ENCODE measurements at regions not wholly inside any gene's neighbourhood (a gene's known extent, or its start where the extent isn't known, plus 50 kb on each side); places are given as distances from the start of the nearest gene placed in this dataset.

DNA sequence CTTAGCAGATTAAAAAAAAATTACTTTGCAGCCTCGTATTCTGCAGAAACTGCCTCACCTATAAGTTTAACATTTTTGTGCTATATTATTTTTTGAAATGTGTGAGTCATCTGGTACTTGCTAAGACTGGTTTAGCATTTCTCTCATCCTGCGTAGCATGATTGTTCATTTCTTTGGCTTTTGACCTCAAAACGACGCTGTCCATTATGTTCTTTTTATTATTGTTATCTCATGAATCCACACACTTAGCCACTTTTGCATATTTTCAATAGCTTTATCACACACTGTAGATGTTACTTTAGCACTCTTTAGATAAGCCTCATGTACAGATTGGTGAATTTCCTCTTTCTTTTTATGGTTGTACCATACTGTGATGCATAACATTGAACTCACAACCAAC is 1004.9 kb upstream of the NCAM2 start:
- Histone ChIP-seq H3K9me3 (no peaks in the 10 kb centered on the region), H3K4me1 (no peaks in the 10 kb centered on the region), H3K27ac (no peak overlapping the region), H3K36me3 (no peaks in the 10 kb centered on the region), H3K4me3 (no peak overlapping the region), H3K27me3 (no peaks in the 10 kb centered on the region)
- intact Hi-C loops (cut with DNase I): no loop called here
- TF ChIP-seq, protein P1, sequence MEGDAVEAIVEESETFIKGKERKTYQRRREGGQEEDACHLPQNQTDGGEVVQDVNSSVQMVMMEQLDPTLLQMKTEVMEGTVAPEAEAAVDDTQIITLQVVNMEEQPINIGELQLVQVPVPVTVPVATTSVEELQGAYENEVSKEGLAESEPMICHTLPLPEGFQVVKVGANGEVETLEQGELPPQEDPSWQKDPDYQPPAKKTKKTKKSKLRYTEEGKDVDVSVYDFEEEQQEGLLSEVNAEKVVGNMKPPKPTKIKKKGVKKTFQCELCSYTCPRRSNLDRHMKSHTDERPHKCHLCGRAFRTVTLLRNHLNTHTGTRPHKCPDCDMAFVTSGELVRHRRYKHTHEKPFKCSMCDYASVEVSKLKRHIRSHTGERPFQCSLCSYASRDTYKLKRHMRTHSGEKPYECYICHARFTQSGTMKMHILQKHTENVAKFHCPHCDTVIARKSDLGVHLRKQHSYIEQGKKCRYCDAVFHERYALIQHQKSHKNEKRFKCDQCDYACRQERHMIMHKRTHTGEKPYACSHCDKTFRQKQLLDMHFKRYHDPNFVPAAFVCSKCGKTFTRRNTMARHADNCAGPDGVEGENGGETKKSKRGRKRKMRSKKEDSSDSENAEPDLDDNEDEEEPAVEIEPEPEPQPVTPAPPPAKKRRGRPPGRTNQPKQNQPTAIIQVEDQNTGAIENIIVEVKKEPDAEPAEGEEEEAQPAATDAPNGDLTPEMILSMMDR (IDR thresholded peaks at IDR 0.05): no peak
- TF ChIP-seq POLR2A (IDR thresholded peaks at IDR 0.05) (no peak), EP300 (IDR thresholded peaks at IDR 0.05) (no peak), POLR2AphosphoS5 (IDR thresholded peaks at IDR 0.05) (no peak)
- DNase-seq: no peak
- 71 to 82% methylated on average over 4 of the region's 4 CpGs for WGBS, 2 donors

DNA sequence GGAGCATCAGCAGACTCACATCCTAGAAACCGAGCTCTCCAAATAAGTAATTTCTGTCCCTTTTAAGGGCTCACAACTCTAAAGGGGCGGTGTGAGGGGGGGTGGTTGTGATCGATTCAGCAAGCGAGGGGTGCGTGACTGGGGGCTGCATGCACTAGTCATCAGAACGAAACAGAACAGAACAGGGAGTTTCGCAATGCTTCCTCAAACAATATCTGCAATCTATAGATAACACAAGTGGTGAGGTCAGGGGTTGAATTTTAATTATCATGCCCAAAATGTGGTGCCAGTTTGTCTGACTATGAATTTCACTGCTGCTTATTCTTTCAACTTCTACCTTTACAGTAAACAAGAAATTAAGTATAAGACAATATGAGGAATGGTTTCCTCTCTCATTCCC is 1003.0 kb upstream of the NCAM2 start:
- no peak for DNase-seq
- Histone ChIP-seq H3K36me3 (no peaks in the 10 kb centered on the region), H3K27me3 (no peaks in the 10 kb centered on the region), H3K4me3 (no peak overlapping the region), H3K9me3 (no peaks in the 10 kb centered on the region), H3K4me1 (no peaks in the 10 kb centered on the region), H3K27ac (no peak overlapping the region)
- TF ChIP-seq POLR2AphosphoS5 (IDR thresholded peaks at IDR 0.05) (no peak), POLR2A (IDR thresholded peaks at IDR 0.05) (no peak)
- TF ChIP-seq, protein P1 (IDR thresholded peaks at IDR 0.05): no peak
- intact Hi-C loops (cut with DNase I): no loop called here
- WGBS, 2 donors: 55 to 69% methylated on average over 7 of the region's 7 CpGs

DNA sequence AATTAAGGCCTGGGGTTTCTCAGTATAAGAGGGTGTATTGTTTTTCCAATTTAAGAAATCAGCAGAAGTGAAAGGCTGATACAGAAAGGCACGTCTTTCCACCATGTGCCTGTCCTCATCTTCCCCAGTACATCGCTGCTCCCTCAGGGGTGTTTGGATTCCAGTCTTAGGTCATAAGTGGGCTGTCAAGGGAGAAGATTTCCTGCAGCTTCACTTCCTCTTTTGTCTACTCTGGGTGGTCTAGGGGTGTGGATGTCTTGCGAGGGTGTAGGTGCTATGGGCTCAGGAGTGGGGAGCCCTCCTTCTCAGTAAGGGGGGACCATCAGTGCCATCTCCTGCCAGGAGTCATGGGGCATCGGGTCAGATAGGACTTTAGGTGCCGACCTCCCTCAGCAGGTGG is 999.8 kb upstream of the NCAM2 start:
- no peak overlapping the region for H3K4me3 ChIP-seq
- 82 to 93% methylated on average over 5 of the region's 5 CpGs for WGBS, 2 donors
- no peaks in the 10 kb centered on the region for H3K4me1 ChIP-seq
- intact Hi-C loops (cut with DNase I): no loop called here
- H3K36me3 ChIP-seq: no peaks in the 10 kb centered on the region
- H3K9me3 ChIP-seq: no peaks in the 10 kb centered on the region
- H3K27me3 ChIP-seq: no peaks in the 10 kb centered on the region
- H3K27ac ChIP-seq: no peak overlapping the region
- no peak for TF ChIP-seq EP300 (IDR thresholded peaks at IDR 0.05)
- DNase-seq: no peak

DNA sequence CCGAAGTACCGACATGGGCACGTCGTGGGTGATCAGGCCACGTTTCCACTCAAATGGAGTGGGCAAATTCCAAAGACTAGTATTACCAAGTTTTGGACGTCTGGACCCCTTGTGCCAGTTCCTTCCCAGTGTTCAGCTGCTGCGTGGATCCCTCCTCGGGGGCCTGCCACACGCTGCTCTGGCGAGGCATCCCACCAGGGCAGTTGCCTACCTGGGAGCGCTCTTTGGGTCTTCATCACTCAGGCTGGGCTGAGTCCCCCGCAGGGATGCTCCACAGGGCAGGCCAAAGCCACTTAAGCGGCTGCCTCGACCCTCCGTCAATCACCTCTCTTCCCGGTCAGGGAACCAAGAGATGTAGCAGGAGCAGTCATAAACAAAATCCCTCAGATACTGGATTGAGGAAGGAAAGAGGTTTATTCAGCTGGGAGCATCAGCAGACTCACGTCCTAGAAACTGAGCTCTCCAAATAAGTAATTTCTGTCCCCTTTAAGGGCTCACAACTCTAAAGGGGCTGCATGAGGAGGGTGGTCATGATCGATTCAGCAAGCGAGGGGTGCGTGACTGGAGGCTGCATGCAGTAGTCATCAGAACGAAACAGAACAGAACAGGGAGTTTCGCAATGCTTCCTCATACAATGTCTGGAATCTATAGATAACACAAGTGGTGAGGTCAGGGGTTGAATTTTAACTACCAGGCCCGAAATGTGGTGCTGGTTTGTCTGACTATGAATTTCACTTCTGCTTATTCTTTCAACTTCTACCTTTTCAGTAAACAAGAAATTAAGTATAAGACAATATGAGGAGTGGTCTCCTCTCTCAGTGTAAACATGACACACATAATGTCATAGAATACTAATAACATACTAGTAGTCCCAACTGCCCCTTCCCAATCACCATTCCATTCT is 998.6 kb upstream of the NCAM2 start:
- no peak overlapping the region for H3K4me3 ChIP-seq
- WGBS, 2 donors: 85 to 86% methylated on average over 23 of the region's 23 CpGs
- intact Hi-C loops (cut with DNase I): no loop called here
- H3K27me3 ChIP-seq: no peaks in the 10 kb centered on the region
- H3K27ac ChIP-seq: no peak overlapping the region
- TF ChIP-seq, protein P1 (IDR thresholded peaks at IDR 0.05): no peak
- TF ChIP-seq EP300 (IDR thresholded peaks at IDR 0.05) (no peak), POLR2AphosphoS5 (IDR thresholded peaks at IDR 0.05) (no peak), POLR2A (IDR thresholded peaks at IDR 0.05) (no peak)
- H3K9me3 ChIP-seq: no peaks in the 10 kb centered on the region
- no peaks in the 10 kb centered on the region for H3K4me1 ChIP-seq
- DNase-seq: no peak
- no peaks in the 10 kb centered on the region for H3K36me3 ChIP-seq

DNA sequence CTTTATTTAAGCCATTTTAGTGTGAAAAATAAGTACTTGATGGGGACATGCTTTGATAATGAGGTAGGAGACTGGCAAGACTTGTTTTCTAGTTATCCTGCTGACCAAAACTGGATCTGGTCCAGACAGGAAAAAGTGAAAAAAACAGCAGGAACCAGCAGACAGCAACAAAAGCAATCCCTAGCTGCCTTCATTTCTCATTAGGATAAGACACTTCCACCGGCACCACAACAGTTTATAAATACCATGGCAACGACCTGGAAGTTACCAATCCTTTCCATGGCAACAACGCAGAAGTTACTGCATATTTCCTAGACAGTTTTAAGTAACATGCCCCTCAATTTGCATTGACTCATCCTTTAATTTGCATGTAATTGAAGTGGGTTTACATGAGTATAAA is 993.8 kb upstream of the NCAM2 start:
- intact Hi-C loops (cut with DNase I): no loop called here
- no peak overlapping the region for H3K27ac ChIP-seq
- no peaks in the 10 kb centered on the region for H3K36me3 ChIP-seq
- TF ChIP-seq, protein P1 (IDR thresholded peaks at IDR 0.05): no peak
- TF ChIP-seq POLR2A (IDR thresholded peaks at IDR 0.05) (no peak), POLR2AphosphoS5 (IDR thresholded peaks at IDR 0.05) (no peak), EP300 (IDR thresholded peaks at IDR 0.05) (no peak)
- H3K27me3 ChIP-seq: no peaks in the 10 kb centered on the region
- no peak overlapping the region for H3K4me3 ChIP-seq
- 16 to 53% methylated on average over 3 of the region's 3 CpGs for WGBS, 2 donors
- no peaks in the 10 kb centered on the region for H3K9me3 ChIP-seq
- DNase-seq: no peak
- H3K4me1 ChIP-seq: no peaks in the 10 kb centered on the region
